Tibial artery (tissue), 4 donors: ENCODE measurements at regions not wholly inside any gene's neighbourhood (a gene's known extent, or its start where the extent isn't known, plus 50 kb on each side); places are given as distances from the start of the nearest gene placed in this dataset.

ENCODE experiments used
- DNase-seq, 2 donors: peaks; one replicate each; pipeline ENCODE4 v3.0.0-alpha.2; 2019
- H3K27ac ChIP-seq, 2 donors: fragments of 200-600 bp; sonication (generic) in 1 of 2; 1 replicate in 1 of 2; 2 replicates in 1 of 2; pipeline ENCODE4 v1.5.1; 2018 to 2019; ENCODE audit warnings: mild to moderate bottlenecking in 1 of 2
- H3K27me3 ChIP-seq, 2 donors: fragments of 200-600 bp; sonication (generic) in 1 of 2; one replicate each; pipeline versions ENCODE4 v1.5.1 to v1.6.0; 2016 to 2019
- H3K36me3 ChIP-seq, 3 donors: fragments of 200-600 bp; sonication (generic) in 2 of 3; one replicate each; pipeline ENCODE4 v1.5.1; 2016 to 2019; ENCODE audit warnings: mild to moderate bottlenecking in 2 of 3
- H3K4me1 ChIP-seq, 4 donors: fragments of 200-600 bp; sonication (generic) in 2 of 4; 1 replicate in 3 of 4; 2 replicates in 1 of 4; pipeline ENCODE4 v1.5.1; 2016 to 2019
- H3K4me3 ChIP-seq, 2 donors: fragments of 200-600 bp; sonication (generic) in 1 of 2; 1 replicate in 1 of 2; 2 replicates in 1 of 2; pipeline ENCODE4 v1.5.1; 2018 to 2019; ENCODE audit warnings: mild to moderate bottlenecking in 2 of 2
- H3K9me3 ChIP-seq, 3 donors: fragments of 200-600 bp; sonication (generic) in 1 of 3; one replicate each; pipeline ENCODE4 v1.5.1; 2016 to 2019
- CTCF ChIP-seq, 2 experiments: fragments of 200-600 bp in 1 of 2; fragments of 450-650 bp in 1 of 2; IDR thresholded peaks; one replicate each; pipeline ENCODE4 v1.5.1; 2017 to 2019; ENCODE audit warnings: antibody characterized with exemption in 2 of 2, mild to moderate bottlenecking in 1 of 2, moderate library complexity in 1 of 2
- intact Hi-C: fragments of 100-400 bp; cut with DNase I; formaldehyde crosslinking; loops from one replicate; pipeline ENCODE4 v1.15.0; 2023; ENCODE audit warnings: low total_unique reads

GRCh38 chr12:61804301-61804700 is 455.9 kb upstream of the USP15 start:
- Histone ChIP-seq H3K4me3 (no peak overlapping the region), H3K9me3 (peaks cover 0 to 18% (median 0%) of the 10 kb centered on the region in 3 donors), H3K27ac (no peak overlapping the region), H3K4me1 (no peaks in the 10 kb centered on the region), H3K36me3 (no peaks in the 10 kb centered on the region), H3K27me3 (no peaks in the 10 kb centered on the region)
- intact Hi-C loops = no loop called here
- no peak for TF ChIP-seq CTCF (IDR thresholded peaks at IDR 0.05)
- no peak for DNase-seq

GRCh38 chr12:61808856-61809255 is 451.3 kb upstream of the USP15 start:
- TF ChIP-seq CTCF (IDR thresholded peaks at IDR 0.05) = no peak
- H3K27ac ChIP-seq = no peak overlapping the region
- peaks cover 0 to 18% (median 0%) of the 10 kb centered on the region in 3 donors for H3K9me3 ChIP-seq
- intact Hi-C loops = no loop called here
- H3K4me3 ChIP-seq = no peak overlapping the region
- DNase-seq = no peak
- no peaks in the 10 kb centered on the region for H3K27me3 ChIP-seq
- H3K4me1 ChIP-seq = no peaks in the 10 kb centered on the region
- no peaks in the 10 kb centered on the region for H3K36me3 ChIP-seq

- TF ChIP-seq CTCF (IDR thresholded peaks at IDR 0.05) = no peak
- intact Hi-C loops = no loop called here
- H3K36me3 ChIP-seq = no peaks in the 10 kb centered on the region
- H3K27me3 ChIP-seq = no peaks in the 10 kb centered on the region
- no peak overlapping the region for H3K4me3 ChIP-seq
- H3K9me3 ChIP-seq = peaks cover 0 to 18% (median 0%) of the 10 kb centered on the region in 3 donors
- H3K4me1 ChIP-seq = no peaks in the 10 kb centered on the region
- H3K27ac ChIP-seq = no peak overlapping the region
- no peak for DNase-seq
Measured at GRCh38 chr12:61810486-61810885, 449.7 kb upstream of the USP15 start.

GRCh38 chr12:61821381-61821780 is 438.8 kb upstream of the USP15 start:
- Histone ChIP-seq H3K4me3 (no peak overlapping the region), H3K36me3 (no peaks in the 10 kb centered on the region), H3K27ac (no peak overlapping the region), H3K4me1 (no peaks in the 10 kb centered on the region), H3K27me3 (no peaks in the 10 kb centered on the region), H3K9me3 (no peaks in the 10 kb centered on the region)
- TF ChIP-seq CTCF (IDR thresholded peaks at IDR 0.05) = no peak
- no peak for DNase-seq
- intact Hi-C loops = no loop called here

GRCh38 chr12:61823102-61823501 is 437.1 kb upstream of the USP15 start:
- Histone ChIP-seq H3K27ac (no peak overlapping the region), H3K4me3 (no peak overlapping the region), H3K27me3 (no peaks in the 10 kb centered on the region), H3K36me3 (no peaks in the 10 kb centered on the region), H3K9me3 (no peaks in the 10 kb centered on the region), H3K4me1 (no peaks in the 10 kb centered on the region)
- intact Hi-C loops = no loop called here
- no peak for TF ChIP-seq CTCF (IDR thresholded peaks at IDR 0.05)
- no peak for DNase-seq

- intact Hi-C loops = no loop called here
- DNase-seq = no peak
- no peak for TF ChIP-seq CTCF (IDR thresholded peaks at IDR 0.05)
- no peaks in the 10 kb centered on the region for H3K36me3 ChIP-seq
- H3K27me3 ChIP-seq = no peaks in the 10 kb centered on the region
- peaks cover 0 to under 1% (median 0%) of the 10 kb centered on the region in 3 donors for H3K9me3 ChIP-seq
- H3K4me3 ChIP-seq = no peak overlapping the region
- H3K27ac ChIP-seq = no peak overlapping the region
- H3K4me1 ChIP-seq = no peaks in the 10 kb centered on the region
Measured at GRCh38 chr12:61846765-61847164, 413.4 kb upstream of the USP15 start.
